ENCODE measurements at regions not wholly inside any gene's neighbourhood (a gene's known extent, or its start where the extent isn't known, plus 50 kb on each side); places are given as distances from the start of the nearest gene placed in this dataset.
A peak's percentile ranks its signal among the peaks of the same experiment; 100 is the strongest.

GRCh38 chr5:124408738-124409453, 337.5 kb downstream of the ZNF608 start:
- Histone ChIP-seq H3K27me3 (replicated peaks; ENCODE audit: insufficient read depth) (no peaks in the 10 kb centered on the region), H3K36me3 (no peaks in the 10 kb centered on the region), H3K9me3 (no peaks in the 10 kb centered on the region), H3K4me1 (ENCODE audit: control insufficient read depth in 1 of 2, low read depth in 2 of 2) (no peaks in the 10 kb centered on the region), H3K27ac (no peak overlapping the region), H3K4me3 (no peak overlapping the region)
- TF ChIP-seq, protein P1, sequence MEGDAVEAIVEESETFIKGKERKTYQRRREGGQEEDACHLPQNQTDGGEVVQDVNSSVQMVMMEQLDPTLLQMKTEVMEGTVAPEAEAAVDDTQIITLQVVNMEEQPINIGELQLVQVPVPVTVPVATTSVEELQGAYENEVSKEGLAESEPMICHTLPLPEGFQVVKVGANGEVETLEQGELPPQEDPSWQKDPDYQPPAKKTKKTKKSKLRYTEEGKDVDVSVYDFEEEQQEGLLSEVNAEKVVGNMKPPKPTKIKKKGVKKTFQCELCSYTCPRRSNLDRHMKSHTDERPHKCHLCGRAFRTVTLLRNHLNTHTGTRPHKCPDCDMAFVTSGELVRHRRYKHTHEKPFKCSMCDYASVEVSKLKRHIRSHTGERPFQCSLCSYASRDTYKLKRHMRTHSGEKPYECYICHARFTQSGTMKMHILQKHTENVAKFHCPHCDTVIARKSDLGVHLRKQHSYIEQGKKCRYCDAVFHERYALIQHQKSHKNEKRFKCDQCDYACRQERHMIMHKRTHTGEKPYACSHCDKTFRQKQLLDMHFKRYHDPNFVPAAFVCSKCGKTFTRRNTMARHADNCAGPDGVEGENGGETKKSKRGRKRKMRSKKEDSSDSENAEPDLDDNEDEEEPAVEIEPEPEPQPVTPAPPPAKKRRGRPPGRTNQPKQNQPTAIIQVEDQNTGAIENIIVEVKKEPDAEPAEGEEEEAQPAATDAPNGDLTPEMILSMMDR (IDR thresholded peaks at IDR 0.05), result no peak
- no peak for DNase-seq (ENCODE audit: low spot score)
- no peak for ATAC-seq (ENCODE audit: insufficient number of reproducible peaks, low FRiP score, low read depth)

DNA sequence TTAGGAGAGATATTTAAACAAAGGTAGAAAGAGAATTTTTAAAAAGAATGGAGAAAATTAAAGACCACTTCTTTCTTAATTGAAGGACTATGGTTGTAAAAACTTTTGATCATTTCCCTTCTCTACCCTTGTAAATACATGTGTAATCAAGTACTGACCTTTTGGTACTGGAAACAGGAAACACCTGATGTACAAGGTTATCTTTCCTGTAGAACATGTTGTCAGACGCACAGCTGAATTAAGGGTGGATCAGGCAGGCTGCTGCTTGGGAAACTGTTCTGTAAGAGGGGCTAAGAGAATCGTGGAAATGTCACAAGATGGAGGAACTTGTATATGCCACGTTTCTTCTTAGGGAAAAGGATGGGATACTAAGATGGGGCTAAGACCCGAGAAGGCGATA, 341.6 kb downstream of the ZNF608 start:
- H3K36me3 ChIP-seq, result no peaks in the 10 kb centered on the region
- no peaks in the 10 kb centered on the region for H3K4me1 ChIP-seq (ENCODE audit: control insufficient read depth in 1 of 2, low read depth in 2 of 2)
- no peak overlapping the region for H3K27ac ChIP-seq
- DNase-seq (ENCODE audit: low spot score) (no peak), ATAC-seq (ENCODE audit: insufficient number of reproducible peaks, low FRiP score, low read depth) (no peak)
- H3K27me3 ChIP-seq (replicated peaks; ENCODE audit: insufficient read depth), result no peaks in the 10 kb centered on the region
- H3K9me3 ChIP-seq, result no peaks in the 10 kb centered on the region
- TF ChIP-seq, protein P1 (IDR thresholded peaks at IDR 0.05), result no peak
- H3K4me3 ChIP-seq, result no peak overlapping the region

DNA sequence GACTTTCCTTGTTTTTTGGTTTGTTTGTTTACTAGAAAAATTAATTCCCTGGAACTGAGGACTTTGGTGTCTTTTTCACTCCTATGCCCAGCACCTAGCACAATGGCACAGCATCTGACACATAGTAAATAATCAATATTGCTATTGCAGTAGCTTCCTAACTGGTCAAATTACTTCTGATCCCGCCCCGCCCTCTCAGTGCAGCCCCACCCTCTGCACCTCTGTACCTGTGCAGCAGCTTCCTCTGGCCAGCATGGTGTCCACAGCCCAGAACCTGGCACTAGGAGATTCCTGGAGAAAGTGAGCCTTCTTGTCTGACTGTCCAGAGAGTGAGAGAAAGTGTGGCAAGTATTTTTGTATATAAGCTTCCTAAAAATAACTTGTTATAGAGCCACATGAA, 343.2 kb downstream of the ZNF608 start:
- Histone ChIP-seq H3K4me3 (no peak overlapping the region), H3K36me3 (no peaks in the 10 kb centered on the region), H3K4me1 (ENCODE audit: control insufficient read depth in 1 of 2, low read depth in 2 of 2) (peaks cover 0 to 4% of the 10 kb centered on the region in 2 donors), H3K27ac (no peak overlapping the region), H3K9me3 (no peaks in the 10 kb centered on the region), H3K27me3 (replicated peaks; ENCODE audit: insufficient read depth) (no peaks in the 10 kb centered on the region)
- ATAC-seq (ENCODE audit: insufficient number of reproducible peaks, low FRiP score, low read depth) (no peak), DNase-seq (ENCODE audit: low spot score) (no peak)
- TF ChIP-seq, protein P1 (IDR thresholded peaks at IDR 0.05), result no peak

DNA sequence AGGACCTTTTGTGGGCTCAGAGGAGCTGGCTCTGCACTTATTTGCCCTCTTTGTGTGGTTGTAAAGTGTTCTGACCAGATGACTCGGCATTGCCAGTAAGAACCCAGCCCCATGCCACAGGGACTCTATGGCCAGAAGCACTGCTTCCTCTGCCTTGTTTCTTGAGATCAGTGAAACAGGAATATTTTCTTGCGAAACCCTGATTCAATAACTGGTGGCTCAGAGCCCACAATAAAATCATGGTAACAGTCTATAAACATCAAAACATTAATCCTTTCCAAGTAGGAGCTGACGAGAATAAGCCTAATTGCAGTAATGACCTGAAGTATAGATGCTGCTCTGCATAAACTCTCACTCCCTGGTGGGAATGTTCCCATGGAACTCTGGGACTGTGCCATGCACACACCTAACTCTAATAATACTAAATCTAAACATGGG, 344.3 kb downstream of the ZNF608 start:
- H3K27ac ChIP-seq, result no peak overlapping the region
- ATAC-seq (ENCODE audit: insufficient number of reproducible peaks, low FRiP score, low read depth), result peak; percentile 62
- TF ChIP-seq, protein P1 (IDR thresholded peaks at IDR 0.05), result no peak
- no peaks in the 10 kb centered on the region for H3K36me3 ChIP-seq
- no peaks in the 10 kb centered on the region for H3K9me3 ChIP-seq
- H3K27me3 ChIP-seq (replicated peaks; ENCODE audit: insufficient read depth), result no peaks in the 10 kb centered on the region
- peak; percentile 6 for DNase-seq (ENCODE audit: low spot score)
- no peak overlapping the region for H3K4me3 ChIP-seq
- H3K4me1 ChIP-seq (ENCODE audit: control insufficient read depth in 1 of 2, low read depth in 2 of 2), result peaks cover 0 to 5% of the 10 kb centered on the region in 2 donors

DNA sequence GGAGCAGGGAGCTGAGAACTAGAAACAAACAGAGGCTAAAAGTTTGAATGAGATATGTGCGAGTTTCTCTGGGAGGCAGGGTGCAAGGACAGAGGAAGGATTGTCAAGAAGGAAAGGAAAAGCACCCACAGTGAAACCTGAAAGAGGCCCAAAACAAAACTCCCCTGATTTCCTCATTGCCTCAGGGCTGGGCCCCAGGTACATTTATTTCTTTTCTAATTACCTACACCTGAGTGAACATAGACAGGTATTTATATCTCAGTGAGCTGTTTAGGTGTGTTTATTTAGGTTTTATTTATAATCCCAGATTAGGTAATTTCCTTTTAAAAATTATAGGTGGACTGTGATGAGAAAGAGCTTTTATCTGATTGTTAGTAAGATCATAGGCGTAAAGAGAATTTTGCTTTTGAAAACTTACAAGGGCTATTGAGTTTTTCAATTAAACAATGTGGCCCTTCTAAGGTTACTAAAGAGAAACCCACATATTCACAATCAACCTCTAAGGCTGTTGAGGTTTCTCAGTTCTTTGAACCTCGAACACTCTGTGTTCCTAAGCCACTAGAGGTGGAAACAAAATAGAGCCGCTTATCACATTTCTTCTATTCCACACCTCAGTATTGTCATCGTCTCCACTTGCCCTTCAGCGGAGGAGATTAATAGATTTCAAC, 344.8 kb downstream of the ZNF608 start:
- Histone ChIP-seq H3K27me3 (replicated peaks; ENCODE audit: insufficient read depth) (no peaks in the 10 kb centered on the region), H3K4me3 (no peak overlapping the region), H3K4me1 (ENCODE audit: control insufficient read depth in 1 of 2, low read depth in 2 of 2) (peaks cover 0 to 5% of the 10 kb centered on the region in 2 donors), H3K27ac (no peak overlapping the region), H3K36me3 (no peaks in the 10 kb centered on the region), H3K9me3 (no peaks in the 10 kb centered on the region)
- DNase-seq (ENCODE audit: low spot score) (no peak), ATAC-seq (ENCODE audit: insufficient number of reproducible peaks, low FRiP score, low read depth) (no peak)
- TF ChIP-seq, protein P1 (IDR thresholded peaks at IDR 0.05), result no peak

All from thoracic aorta (tissue), 2 donors.